ENCODE measurements at regions not wholly inside any gene's neighbourhood (a gene's known extent, or its start where the extent isn't known, plus 50 kb on each side); places are given as distances from the start of the nearest gene placed in this dataset.

DNA sequence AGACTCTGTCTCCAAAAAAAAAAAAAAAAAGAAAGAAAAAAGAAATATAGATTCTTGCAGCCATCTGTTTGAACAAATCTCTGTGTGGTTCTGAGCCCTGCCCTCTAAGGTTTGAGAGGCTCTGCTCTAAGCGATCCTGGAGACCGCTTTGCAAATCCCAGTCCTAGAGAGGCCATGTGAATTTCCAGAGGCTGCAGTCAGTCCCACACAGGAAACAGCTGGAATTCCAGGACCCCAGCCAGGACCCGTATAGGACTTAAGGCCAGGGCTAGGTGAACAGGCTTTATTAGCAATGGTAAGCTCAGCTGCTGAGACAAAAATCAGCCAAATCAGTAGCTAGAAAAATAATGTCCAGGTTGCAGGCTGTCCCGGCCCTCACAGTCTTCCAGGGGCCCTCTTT is 154.8 kb downstream of the RPS24 start:
- DNase-seq: no peak

DNA sequence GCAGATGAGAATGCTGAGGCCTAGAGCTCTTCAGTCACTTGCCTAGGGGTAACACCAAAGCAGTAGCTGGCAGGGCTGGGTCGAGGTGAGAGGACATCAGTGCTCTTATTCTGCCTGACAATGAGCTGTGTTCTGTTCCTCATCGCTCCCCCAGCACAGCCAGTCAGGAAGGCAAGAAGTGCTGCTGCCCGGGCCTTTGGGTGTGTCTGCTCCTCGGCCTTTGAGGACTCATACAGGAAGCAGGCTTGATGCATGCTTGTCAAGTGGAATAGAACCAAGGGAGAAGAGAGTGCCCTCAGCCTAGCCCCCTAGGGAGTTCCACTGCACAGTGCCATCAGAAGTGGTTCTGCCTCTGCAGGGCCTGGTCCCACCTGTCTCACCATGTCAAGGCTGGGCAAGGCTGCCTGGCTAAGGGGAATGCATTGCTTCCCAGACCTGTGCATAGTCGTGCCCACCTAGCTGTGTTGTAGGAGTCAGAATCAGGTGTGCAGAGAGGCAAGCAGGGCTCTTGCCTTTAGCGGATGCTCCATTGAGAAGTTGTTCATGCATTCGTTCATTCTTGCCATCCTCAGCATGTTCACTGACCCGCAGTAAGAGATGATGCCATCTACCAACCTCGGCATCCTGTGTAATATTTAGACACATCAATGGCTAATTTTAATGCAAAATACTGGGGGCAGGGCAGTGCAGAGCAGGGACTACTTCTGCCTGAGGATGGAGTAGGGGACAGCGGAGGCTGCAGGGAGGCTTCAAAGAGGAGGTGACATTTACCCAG is 156.6 kb downstream of the RPS24 start:
- no peak for DNase-seq

DNA sequence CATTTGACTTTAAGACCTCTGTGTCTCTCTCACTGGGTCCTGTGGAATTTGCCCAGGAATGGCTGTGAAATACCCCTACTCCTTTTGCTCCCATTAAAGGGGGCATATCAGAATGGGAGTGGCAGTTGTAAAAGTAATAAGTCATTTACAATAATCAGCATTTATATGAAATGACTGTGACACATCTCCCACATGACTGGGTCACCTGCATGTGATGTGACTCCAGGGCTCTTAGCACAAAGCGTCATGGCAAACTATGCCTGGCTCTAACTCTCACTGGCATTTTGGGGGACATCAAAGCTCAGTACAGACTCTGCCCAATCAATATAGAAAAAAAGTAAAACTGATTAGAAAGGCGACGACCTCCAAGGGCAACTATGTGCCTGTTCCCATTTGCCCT is 157.6 kb downstream of the RPS24 start:
- no peak for DNase-seq

DNA sequence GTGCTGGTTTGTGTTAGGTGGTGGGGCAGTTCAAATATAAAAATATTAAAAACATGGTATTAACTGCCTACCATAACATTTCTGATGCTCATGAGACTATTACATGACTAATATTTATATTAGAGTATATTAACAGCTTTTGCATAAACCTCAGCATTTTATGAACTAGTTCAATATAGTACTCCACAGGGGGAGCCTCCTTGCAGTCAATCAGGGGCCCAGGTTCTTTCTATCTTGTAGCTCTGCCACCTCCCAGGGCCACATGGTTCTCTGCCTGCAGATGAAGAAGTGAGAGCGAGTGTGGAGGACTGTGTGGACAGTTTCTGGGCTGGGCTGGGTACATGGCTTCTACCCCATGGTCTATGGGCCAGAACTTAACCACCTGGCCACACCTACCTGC is 159.5 kb downstream of the RPS24 start:
- no peak for DNase-seq

DNA sequence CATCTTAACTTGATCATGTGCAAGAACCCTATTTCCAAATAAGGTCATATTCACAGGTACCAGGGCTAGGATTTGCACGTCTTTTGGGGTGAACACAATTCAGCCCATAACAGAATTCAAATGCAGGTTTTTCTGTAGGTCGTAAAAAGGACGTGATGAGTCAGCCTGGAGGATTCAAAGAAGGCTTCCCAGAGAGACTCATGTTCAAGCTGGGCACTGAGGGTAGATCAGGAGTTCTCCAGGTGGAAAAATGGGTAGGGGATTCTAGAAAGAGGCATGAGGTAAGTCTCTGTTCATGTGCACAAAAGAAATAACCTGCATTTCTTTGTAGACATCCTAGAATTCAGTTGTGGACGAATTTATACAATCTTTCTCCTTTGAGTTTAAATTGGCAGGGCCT is 160.4 kb downstream of the RPS24 start:
- DNase-seq: no peak

DNA sequence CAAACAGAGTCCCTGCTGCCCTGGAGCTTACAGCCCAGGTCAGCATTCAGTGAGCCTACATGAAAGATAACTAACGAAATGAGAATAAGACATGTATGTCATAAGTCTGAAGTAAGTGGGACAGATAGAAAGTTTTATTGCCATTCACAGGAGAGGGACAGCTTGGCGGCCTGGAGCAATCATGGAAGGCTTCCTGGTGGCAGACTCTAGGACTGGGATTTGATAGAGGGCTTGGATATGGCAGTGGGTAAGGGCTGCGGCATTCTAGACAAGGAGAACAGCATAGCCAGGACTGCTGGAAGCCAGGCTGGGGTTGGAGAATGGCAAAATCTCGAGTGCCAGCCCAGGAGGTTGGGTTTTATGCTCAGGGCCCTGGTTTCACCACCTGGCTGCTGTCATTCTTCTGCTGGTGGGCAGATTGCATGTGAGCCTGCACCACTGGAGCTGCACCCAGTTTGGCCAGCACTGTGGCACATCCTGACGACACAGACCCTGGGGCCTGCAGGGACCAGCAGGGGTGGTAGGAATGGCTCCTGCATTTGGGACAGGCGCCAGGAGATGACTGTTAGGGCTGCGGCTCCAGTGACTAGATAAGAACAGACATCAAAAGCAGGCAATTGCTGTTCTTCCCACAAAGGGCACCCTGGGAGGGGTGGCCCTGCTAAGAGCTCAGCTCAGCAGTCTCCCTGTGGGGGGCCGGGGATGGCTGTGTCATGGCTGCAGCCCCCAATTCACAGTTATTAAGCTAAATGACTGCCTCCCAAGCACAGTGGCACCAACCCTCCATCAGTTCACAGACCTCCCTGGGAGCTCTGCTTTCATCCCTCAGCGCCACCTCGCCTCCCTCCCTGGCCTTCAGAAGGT is 161.1 kb downstream of the RPS24 start:
- DNase-seq: no peak

DNA sequence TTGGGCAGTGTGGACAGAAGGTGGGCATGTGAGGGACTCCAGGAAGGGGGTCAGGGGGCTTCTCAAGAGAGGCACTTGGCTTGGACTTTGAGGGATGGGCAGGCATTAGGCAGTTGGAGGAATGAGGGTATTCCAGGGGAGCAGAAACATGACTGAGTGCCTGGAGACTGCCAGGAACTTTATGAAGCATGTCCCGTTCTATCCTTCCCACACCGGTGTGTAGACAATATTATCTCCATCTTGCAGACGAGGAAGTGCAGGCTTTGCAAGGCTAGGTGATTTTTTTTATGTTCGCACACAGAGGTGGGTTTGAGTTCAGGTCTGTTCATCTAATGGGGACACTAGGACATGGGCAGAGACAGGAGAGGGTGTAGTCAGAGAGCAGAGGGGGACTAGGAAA is 162.7 kb downstream of the RPS24 start:
- no peak for DNase-seq

DNA sequence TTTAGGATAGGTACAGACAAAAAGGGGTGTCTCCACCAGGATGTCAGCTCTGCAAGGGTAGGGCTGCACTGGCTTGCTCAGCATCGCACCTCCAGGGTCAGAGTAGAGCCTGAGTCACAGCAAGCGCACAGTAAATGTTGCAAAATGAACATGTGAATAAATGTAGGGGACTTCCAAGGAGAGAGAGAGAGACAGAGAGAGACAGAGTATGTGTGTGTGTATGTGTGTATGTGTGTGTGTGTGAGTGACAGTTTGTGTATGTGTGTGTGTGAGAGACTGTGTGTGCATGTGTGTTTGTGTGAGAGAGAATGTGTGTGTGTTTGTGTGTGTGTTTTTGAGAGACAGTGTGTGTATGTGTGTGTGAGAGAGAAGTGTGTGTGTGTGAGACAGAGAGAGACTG is 163.3 kb downstream of the RPS24 start:
- no peak for DNase-seq

DNA sequence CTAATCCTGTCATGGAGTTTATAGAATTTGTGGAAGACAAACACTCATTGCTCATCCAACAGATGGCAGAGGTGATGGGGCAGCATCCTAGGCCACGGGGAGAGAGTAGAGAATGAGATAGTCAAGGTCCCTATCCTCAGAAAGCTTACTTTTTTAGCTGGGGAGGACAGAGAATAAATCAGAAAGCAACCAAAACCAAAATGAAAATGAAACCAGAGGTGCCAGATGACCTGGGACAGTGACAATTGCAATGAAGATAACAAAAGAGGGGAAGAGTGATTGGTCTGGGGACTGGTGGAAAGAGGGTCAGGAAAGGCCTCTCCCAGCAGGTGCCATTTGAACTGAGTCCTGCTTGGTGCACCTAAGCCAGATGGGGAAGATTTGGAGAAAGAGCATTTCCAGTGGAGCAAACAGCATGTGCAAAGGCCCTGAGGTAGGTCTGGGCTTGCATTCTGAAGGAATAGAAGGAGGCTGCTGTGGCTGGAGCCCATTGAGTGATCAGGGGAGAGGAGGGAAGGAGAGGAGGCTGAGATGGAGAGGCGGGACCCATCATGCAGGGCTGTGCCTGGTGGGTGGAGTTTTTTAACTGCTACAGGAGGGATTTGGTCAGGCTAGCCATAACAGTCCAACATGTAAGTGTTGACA is 164.1 kb downstream of the RPS24 start:
- DNase-seq: no peak

DNA sequence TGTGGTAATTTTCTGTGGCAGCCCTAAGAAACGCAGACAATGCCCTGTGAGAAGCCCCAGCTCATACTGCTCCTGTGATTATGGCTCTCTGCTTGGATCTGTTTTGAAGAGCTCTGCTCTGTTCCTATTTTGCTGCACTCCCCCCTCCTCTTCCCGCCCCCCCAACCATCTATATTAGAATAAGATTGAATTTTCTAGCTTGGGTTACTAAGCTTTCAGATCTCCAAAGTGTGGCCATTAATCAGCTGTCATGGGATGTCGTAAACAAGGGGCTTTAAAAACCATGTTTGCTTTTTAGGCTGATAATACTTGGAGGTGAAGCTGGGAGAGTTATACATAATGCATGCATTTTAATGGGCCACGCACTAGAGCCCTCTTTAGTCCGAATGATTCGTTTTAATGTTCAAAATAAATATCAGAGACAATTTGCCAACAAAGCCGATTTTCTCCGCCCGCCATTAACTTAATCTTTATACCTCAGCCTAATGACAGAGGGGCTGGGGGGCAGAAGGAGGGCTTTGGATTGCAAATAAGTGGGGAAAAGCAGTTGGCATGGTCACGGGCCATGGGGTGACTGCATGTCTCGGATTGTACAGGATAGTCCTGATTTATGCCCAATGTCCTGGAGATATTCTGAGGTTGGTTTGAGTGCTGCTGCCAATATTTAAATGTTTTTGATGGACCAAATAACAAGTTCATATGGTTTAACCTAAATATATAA is 165.5 kb downstream of the RPS24 start:
- DNase-seq: no peak

DNA sequence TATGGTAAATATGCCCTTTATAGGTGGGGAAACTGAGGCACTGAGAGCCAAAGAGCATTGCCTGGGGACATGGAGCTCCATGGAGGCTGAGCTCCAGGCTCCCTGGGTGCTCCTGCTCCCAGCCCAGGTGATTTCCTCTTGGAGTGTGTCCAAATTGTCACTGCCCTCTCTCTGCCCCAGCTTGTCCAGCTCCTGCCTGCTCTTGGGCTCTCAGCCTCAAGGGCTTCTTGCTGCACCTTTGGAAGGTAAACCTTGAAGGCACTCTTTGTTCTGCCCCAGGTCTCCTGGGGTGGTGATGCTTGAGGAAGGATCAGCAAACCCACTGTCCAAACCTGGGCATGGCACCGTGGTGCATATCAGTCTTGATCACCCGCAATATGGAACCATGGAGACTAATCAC is 166.1 kb downstream of the RPS24 start:
- no peak for DNase-seq

DNA sequence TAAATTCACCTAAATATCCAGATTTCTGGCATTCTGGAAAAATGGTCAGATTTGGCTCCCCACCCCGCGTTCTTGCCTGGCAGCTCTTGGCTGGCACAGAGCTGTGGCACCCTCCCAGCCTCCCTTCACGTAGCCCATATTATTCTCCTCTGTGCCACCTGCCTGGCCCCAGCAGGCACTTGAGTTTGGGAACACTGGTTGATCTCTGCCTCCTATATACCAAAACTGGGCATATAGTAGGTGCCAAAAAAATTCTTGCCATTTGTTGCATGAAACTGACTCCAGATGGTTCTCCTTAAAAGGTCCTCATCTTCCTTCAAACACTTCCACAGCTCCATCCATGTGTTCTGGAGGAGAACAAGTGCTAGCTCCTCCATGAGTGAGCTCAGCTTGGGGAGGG is 167.0 kb downstream of the RPS24 start:
- no peak for DNase-seq

DNA sequence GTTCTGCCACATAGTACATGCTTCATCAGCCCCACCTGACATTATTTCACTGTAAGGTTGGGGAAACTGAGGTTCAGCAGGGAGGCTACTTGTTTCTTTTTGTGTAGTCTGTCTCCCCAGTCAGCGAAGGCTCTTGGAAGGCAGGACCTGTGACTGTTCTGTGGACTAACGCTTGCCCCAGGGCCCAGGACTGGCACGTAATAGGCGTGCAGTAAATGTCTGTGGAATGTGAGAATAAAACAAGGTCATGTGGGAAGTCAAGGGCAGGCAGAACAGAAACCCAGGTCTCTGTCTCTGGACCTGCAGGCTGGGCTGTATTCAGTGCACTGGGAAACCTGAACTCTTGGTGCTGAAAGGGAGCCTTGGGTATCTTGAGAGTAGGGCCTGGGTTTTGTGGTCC is 168.7 kb downstream of the RPS24 start:
- no peak for DNase-seq

DNA sequence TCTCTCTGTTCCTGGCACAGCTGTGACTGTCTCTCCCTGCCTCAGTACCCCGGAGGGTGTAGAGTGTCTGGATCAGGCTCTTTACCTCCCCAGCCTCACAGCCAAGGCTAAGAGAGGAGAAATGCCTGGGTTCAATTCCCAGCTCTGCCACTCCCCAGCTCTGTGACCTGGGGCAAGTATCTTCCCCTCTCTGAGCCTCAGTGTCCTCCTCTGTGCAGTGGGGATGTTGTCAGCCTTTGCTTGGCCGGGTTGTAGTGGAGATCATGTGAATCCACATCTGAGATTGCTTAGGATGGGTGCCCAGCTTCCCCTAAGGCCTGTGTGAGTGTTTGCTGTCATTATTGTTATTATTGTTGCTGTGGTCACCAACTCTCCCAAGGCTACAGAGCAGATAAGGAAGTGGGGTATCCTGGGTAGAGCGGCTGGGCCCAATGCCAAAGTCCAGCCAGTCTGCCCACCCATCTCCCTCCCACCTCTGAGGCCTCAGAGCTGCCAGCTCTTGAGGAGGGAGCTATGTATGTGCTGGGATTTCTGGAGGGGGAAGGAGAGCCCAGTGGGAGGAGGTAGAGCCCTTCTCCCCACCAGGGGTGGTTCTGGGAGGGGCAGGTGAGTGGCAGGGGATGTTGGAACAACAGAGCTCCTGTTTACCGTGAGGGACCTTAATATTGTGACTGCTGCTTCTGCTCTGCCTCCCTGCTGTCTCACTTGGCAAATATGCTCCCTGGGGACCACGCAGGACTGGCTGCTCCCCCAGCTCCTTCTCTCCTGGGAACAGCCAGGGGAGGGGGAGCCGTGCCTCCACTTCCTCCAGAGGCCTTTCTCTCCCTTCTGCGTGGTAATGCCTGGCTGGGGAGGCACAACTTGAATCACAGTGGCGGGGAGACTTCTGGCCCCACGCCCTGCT is 170.5 kb downstream of the RPS24 start:
- no peak for DNase-seq

DNA sequence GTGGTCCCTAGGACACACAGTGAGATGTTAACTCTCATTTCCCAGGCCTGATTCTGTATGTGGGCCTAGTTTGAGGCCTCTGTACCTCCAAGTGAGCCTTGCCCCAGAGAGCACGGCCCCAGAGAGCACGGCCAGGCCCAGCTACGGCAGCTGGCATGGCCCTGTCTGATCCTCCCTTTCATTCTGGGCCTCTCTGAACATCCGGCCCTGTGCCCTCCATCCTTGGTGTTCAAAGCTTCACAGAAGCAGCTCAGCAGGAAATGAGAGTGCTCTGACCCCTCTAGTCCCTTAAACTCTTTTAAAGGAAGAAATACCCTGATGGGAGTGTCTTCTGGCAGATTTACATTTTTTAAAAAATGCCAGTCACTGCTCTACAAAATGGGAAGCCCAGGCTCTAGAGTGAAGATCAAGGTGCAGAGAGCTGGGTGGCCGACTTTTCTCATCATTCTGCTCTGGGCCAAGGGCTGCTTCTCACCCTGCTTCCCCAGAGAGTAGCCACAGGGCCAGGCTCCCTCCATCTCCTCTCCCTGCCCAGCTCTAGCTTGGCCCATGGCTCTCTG is 171.9 kb downstream of the RPS24 start:
- DNase-seq: no peak

DNA sequence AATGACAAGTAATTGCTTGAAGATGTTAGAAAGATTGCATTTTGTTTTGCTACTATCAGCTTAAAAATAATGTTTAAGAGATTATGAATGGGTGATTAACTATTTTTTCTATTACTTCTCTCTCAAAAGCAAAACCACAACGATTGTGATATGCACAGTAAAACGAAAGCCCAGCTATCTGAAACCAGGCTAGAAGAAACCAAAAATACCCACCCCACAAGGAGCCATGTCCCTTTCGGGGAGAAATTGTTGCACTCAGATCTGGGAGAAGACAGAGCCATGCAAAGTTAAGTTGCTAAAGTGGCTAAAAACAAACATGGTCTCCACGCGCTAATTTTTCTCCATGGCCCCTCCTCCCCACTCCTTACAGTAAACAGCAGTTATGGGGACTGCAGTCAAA is 173.6 kb downstream of the RPS24 start:
- DNase-seq: no peak

DNA sequence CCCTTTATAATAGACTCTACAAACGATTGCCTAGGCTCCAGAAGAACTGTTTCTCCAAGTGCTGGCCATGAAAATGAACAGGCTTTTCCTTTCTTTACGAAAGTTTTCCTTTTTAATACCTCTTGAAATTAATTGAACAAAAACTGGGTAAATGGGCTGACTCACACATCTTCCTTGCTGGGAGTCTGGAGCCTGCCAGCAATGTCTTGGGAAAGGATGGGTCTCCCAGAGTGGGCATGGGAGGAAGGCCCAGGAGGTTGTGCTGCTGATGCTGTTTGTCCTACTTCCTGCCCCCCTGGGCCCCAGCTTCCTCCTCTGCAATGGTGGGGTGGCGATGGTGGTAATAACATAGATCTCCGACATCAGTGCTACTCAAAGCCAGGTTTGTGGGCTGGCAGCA is 174.1 kb downstream of the RPS24 start:
- DNase-seq: no peak

DNA sequence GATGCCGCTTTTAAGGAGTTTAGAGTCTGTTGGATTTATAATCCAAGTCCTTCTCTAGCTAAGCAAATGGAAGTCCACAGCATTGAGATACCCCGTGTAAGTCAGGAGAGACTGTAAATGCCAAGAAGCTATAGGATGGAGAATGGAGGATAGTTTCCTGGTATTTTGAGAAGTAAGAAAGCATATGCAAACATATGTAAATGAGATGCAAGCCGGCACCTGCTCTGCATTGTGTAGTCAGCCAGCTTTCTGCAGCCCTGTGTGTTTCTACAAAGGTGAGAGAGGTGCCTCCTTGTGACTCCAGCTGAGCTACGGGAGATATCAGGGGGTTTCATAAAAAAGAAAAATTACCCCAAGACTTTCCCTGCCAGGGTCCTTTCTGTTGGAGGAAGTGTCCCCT is 176.3 kb downstream of the RPS24 start:
- no peak for DNase-seq

DNA sequence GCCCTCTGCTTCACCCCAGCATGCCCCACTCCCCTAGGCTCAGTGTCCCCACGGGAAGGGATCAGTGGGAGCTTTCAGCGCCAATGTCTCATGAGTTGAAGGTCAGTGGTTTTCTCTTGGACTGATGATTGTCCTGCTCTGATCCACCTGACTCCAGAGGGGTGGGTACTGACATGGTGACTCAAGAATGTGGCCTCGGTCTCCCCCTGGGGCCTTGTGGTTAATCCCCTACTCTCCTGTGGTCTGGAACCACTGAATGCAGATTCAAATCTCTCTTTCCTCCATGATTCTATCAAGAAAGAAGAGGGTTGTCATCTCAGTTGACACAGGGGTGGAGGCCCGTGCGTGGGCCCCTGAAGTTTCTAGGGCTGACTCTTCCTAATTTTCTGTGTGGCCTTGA is 176.9 kb downstream of the RPS24 start:
- no peak for DNase-seq

DNA sequence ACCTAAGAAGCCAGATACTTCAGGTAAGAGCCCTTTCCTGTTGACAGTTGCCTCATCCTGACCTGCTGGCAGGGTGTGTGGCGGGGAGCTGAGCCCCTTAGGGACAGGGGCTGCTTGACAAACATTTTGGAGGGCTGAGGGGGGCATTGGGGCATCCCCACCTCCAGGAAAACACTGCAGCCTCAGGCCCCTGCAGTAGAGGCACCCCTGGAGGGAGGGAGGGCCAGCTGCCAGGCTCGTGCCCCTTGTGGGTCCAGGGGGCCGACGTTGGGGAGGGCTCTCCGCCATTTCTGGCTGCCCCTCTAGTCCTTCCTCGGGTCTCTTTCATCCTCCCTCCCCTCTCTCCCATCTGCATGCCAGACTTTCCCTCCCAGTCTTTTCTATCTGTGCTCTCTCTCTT is 177.3 kb downstream of the RPS24 start:
- DNase-seq: no peak

DNA sequence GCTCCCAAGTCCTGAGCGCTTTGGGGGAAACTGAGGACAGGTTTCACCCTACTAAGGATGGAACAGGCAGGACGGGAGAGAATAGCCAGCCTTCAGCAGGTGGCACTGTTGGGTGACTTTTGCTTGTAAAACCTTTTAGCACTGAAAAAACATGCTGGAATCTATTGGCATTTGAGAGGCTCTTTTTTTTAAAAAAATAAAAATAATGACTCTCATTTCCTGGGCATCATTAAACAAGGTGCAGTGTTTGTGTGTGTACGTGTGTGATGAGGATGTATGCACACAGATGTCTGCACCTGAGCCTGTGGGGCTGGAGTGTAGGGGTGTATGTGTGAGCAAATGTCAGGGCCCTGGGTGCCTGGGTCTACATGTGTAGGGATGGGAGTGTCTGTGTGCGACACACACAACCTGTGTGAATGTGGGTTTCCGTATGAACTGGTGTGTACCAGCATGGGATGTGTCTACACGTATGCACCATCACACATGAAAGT is 177.9 kb downstream of the RPS24 start:
- peak; percentile 33 to 40 for DNase-seq

Measured in AML-193 (cell line).